Inflammatory macrophage treated with lipopolysaccharide for 4 hours (primary cell): ENCODE measurements at regions not wholly inside any gene's neighbourhood (a gene's known extent, or its start where the extent isn't known, plus 50 kb on each side); places are given as distances from the start of the nearest gene placed in this dataset.
A peak's percentile ranks its signal among the peaks of the same experiment; 100 is the strongest.
"Not testable (repeated sequence)": the region's sequence is repeated elsewhere in the genome, so short reads cannot be mapped to it uniquely, and the experiment has no call there.

Source experiments
- DNase-seq: peaks from one replicate; pipeline ENCODE4 v3.0.0-alpha.2; 2020

DNA sequence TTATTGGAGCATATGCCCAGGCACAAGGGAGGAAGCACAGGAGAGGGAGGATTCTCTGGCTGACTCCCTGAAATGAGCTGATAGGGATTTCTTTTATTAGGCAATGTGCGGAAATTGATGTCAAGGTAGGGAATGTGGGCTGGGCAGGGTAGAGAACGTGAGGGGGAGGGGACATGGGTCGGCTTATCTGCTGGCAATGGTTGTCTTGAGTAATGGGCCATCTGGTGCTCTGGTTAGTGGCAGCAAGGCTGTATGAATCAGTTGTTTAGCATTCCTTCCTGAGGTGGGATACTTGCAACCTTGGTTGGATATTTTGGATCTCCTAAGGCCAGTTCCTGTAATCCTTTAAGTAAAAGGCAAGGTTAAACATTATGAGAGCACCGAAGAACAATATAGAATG, 80.5 kb upstream of the ADORA2B start:
- DNase-seq, result not testable (repeated sequence)

DNA sequence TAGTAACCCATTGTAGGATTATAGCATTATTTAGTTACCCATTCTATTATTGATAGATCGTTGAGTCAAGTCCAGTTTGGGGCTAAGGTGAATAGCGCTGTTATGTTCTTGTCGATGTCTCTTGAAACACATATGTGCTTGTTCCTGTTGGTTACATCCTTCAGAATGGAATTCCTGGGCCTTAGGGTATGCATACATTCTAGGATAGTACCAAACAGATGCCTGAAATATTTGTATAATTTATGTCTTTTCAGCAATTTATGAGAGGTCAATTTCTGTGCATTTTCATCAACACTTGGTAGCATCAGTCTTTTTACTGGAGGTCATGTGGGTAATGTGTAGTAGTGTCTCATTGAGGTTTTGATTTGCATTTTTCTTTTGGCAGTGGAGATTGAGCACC, 78.9 kb upstream of the ADORA2B start:
- not testable (repeated sequence) for DNase-seq

DNA sequence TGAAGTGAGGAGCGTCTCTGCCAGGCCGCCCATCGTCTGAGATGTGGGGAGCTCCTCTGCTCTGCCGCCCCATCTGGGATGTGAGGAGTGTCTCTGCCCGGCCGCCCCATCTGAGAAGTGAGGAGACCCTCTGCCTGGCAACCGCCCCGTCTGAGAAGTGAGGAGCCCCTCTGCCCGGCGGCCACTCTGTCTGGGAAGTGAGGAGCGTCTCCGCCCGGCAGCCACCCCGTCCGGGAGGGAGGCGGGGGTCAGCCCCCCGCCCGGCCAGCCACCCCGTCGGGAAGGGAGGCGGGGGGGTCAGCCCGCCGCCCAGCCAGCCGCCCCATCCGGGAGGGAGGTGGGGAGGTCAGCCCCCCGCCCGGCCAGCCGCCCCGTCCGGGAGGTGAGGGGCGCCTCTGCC, 77.6 kb upstream of the ADORA2B start:
- not testable (repeated sequence) for DNase-seq

DNA sequence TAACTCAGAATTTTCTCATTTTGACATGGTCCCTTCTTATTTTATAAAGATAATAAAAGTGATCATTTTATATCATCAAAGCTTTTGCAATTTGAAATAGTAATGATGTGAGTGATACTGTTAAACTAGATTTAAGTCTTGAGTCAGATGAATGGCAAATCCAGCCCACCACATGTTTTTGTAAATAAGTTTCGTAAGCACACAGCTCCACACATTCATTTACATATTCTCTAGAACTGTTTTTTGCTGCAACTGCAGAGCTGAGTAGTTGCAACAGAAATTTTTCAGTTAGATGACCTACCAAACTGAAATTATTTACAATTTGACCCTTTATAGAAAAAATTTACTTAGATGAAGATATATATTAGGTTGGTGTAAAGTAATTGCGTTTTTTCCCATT, 75.1 kb upstream of the ADORA2B start:
- DNase-seq, result not testable (repeated sequence)

DNA sequence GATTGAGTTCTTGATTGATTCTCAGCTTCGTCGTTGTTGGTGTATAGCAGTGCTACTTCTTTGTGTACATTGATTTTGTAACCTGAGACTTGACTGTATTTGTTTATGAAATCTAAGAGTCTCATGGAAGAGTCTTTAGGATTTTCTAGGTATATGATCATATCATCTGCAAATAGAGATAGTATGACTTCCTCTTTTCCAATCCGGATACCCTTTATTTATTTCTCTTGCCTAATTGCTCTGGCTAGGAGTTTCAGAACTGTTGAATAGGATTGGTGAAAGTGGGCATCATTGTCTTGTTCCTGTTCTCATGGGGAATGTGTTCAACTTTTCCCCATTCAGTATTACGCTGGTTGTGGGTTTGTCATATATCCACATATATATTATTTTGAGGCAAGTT, 72.3 kb upstream of the ADORA2B start:
- DNase-seq, result peak; percentile 19

DNA sequence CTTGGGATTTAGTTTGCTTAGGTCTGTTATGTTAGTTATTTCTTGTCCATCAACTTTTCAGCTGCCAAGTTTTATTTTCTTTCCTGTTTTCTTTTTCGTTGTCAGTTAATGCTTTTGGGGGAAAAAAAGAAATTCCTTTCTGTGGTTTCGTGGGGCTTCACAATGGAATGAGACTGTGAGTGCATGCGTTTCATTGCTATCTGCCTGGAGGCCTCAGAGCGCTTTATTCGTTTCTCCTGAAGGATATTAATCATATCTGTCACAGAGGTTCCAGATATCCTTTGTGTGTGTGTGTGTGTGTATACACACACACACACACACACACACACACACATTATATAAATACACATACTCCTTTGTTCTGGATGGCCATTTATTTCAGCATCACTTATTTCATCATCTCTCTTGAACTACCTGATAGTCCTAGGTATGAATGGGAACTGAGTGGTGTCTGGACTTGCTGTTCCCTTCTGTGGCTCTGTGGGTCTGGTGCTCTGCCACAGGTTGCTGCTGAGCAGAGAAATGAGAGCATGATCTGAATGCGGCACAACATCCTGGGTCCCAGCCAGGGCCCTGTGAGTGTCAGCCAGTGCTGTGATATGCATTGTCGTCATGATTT, 66.9 kb upstream of the ADORA2B start:
- not testable (repeated sequence) for DNase-seq

DNA sequence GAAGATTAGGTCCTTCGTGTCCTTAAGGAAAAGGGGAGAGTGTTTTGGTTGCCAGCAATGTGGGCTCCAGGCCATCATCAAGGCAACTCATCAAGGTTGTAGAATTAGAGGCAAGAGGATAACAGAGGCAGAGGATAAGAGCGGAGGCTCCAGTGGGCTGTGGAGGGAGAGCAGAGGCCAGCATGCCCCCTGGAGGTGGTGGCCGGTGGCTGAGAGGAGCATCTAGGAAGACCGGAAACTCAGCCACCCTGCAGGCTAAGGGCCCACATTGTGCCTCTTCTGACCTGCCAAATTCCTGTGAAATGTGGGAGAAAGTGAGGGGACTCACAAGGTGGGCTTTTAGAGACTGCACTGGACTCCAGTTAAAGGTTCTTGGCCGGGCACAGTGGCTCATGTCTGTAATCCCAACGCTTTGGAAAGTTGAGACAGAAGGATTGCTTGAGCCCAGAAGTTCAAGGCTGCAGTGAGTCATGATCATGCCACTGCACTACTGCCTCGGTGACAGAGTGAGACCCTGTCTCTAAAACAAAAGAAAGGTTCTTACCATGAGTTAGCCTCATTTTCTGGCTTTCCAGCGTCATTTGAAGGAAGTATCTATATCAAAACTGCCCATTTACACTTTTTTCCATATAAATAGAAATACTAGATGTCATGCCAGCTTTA, 62.7 kb upstream of the ADORA2B start:
- DNase-seq, result peak; percentile 38

DNA sequence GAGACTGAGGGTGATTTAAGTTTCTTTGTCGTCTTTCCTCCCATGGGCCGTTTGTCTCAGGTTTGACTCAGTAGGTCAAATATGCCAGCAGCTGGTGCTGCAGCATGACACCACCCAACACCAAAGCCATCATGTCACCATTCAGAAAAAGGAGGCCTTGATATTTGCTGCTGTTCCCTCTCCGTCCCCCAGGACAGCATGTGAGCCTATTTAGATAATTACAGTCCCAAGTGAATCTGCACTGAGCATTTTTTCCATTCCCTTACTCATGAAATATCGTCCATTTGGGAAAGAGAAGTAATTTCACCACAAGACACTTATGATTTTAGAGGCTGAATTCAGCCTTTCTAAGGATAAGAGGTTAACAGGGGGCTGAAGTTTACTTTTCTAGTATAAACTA, 62.2 kb upstream of the ADORA2B start:
- DNase-seq, result peak; percentile 32

DNA sequence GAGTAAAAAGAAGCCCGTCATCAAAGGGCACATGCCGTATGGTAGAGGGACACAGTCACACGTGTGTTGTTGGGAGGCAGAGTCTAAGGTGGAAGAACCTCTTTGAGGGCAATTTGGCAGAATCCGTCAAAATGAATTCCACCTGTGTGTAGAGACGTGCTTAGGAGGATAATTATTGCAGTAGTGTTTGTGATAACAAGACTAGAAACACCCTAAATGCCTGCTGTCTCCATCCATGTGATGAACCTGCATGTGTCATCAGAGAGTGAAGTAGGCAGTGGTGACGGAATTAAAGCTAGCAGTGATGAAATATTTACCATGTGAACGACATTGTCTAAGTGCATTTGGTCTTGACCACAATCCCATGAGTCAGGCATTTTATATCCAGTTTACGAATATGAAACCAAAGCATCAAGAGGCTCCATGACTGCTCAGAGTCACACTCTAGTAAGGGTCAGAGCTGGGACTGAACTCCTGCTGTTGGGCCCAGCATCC, 61.3 kb upstream of the ADORA2B start:
- peak; percentile 98 for DNase-seq

DNA sequence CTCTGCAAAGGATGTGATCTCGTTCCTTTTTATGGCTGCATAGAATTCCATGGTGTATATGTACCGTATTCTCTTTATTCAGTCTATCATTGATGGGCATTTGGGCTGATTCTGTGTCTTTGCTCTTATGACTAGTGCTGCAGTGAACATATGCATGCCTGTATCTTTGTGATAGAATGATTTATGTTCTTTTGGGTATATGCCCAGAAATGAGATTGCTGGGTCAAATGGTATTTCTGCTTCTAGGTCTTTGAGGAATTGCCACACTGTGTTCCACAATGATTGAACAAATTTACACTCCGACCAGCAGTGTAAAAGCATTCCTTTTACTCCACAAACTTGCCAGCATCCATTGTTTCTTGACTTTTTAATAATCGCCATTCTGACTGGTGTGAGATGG, 60.2 kb upstream of the ADORA2B start:
- no peak for DNase-seq

DNA sequence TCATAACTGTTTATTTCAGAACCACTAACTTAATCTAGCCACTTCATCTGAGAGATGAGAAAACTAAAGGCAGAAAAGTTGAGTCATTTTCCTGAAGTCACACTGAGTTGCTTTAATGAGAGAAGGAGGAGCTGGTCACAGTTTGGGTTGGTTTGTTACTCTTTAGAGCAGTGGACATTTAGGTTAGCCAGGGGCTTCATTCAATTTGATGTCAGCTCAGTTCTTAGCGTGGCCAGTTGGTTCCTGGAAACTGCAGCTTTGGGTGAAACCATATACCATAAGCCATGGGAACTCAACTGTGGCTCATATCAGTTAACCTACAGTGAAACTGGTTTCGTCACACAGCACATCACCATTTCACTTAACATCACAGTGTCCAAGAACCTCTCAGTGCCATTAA, 59.2 kb upstream of the ADORA2B start:
- DNase-seq, result peak; percentile 27

DNA sequence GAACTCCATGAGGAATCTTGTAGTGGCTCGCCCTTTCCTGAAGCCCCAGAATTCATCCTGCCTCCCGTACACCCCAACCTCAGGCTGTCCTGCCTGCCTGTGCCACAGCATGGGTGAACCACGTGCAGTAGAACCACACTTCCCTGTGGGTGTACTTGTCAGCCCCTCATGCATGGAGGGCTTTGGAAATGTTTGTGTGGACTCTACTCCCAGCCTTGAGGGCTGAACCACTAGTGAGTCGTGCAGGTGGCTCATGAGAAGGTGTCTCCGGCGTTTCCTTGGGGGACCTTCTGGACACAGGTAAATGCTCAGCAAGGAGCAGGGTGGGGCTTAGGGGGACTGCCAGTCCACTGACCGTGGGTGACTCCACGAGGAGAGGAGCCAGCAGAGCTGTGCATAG, 58.7 kb upstream of the ADORA2B start:
- no peak for DNase-seq

DNA sequence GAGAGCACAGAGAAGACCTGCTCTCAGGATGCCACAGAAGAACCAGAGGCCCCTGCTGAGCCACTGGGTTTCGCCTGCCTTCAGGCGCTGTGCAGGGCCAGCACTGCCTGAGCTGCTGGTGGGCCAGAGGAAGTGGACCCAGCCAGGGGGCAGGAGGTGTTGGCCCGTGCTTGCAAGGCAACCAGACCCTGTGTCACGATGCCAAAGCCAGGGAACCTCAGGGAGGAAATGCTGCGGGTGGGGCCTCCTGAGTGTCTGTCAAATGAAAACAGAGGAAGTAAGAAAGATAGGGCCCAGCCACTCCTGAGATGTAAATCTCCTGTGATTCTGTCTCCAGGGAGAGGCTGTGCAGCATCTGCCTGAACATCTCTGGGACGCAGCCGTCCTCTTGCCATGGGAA, 58.1 kb upstream of the ADORA2B start:
- peak; percentile 36 for DNase-seq

DNA sequence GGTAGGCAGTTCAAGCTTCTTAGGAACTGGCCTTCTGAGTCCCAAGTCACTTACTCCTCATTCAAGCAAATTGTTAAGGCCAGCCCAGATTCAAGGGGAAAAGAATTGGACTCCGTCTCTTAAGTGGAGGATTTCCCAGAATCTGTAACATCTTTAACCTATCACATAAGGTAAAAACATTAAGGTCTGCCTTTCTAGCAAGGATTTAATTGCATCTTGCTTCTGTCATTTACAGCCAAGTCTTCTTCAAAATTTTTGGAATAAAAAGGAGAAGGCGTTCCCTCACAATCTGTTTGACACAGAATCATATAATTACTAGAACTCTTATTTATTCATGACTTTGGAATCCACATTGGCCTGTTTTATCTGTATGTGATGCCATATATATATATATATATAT, 56.5 kb upstream of the ADORA2B start:
- DNase-seq, result no peak

DNA sequence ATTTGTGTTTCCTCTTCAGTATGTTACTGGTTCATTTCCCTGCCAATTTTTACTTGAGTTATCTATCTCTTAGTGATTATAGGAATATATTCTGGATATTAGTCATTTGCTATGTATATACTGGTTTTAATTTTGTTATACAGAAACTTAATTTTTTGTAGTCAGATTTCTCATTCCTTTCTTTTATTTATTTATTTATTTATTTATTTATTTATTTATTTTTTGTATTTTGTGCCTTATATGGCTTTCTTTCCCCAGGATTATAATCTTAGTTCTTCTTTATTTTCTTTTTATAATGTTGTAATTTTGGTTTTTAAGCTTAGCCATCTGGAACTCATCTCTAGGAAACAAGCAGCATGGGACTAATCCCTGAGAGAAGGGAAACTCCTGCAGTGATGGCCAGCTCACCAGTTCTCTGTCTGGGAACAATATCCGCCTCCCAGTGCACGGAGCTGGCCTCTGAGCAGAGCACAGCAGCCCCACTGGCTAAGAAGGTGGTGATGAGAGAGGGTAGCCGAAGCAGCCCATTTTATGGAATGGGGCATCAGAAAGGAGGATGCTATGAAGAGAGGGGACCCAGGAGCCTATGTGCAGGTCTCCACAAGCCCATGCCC, 54.5 kb upstream of the ADORA2B start:
- DNase-seq, result no peak

DNA sequence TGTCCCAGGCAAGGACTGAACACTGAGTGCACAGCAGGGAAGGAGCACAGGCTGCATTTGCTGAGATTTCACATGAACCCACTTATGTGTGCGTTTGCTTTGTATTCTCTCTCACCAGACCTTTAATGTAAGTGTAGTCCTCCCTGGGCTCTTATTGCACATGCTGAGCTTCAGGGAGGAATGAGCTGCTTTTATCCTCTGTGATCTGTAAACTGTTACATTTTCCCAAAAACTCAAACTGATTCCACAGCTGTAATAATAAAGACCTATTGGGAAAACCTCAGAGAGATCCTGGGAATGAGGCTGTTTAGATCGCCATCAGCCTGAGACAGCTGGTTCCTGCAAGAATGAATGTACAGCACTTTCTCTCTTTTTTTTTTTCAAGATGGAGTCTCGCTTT, 53.6 kb upstream of the ADORA2B start:
- DNase-seq, result no peak

DNA sequence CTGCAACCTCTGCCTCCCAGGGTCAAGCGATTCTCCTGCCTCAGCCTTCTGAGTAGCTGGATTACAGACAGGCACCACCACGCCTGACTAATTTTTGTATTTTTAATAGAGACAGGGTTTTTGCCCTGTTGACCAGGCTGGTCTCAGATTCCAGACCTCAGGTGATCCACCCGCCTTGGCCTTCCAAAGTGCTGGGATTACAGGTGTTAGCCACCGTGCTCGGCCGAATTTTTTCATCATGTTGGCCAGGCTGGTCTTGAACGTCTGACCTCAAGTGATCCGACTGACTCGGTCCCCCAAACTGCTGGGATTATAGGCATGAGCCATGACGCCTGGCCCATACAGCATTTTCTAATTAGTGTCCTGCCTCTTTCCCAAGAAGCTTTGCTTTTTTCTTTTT, 52.7 kb upstream of the ADORA2B start:
- no peak for DNase-seq

DNA sequence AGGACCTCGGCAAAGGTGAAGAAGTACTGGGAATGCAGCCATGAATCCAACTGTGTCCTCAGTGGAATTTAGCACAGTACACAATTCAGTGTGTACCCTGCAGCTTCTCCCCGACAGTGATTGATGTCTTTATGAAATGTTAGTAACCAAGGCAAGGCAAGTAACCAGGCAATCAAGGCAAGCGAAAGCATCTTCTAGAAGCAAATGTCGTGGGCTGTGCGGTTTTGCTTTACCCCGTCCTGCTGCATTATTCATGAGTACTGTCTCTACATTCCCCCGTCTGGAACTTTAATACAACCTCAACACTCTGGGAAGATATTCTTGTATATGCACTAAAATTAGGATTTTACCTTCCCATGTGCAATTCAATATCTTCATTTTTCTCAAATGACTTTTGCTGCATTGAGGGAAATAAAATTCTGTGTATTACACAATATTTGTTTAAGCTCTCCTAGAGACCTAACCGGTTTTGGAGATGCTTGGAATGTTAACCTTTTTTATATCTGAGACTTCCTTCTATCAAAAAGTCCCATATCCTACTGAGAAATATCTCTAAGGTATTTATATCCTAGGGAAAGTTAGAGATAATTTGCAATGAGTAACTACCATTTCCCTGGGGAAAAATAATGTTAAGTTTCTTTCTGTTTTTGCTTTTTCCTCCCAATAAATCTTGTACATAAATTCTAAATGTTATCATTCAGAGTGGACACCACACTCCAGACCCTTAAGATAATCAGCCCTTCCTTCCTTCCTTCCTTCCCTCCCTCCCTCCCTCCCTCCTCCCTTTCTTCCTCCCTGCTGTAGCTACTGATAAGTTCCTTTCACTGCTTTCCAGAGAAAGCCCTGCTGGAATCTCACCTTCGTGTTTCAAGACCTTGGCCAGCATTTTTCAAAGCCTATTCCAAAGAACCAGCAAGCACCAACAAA, 51.9 kb upstream of the ADORA2B start:
- DNase-seq, result no peak

DNA sequence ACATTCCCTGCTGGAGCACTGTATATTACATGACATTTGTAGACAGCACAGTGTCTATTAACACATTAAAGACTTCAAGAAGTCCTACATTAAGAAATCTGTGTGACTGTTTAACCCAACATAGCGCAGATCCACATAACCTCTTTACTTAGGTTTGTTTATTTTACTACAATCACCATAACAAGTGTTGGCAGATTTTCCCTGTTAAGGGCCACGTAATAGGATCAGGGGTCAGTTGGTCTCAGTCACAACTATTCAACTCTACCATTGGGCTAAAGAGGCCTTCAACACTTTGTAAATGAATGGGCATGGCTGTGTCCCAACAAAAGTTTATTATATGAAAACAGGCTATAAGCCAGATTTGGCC, 51.3 kb upstream of the ADORA2B start:
- DNase-seq, result no peak

DNA sequence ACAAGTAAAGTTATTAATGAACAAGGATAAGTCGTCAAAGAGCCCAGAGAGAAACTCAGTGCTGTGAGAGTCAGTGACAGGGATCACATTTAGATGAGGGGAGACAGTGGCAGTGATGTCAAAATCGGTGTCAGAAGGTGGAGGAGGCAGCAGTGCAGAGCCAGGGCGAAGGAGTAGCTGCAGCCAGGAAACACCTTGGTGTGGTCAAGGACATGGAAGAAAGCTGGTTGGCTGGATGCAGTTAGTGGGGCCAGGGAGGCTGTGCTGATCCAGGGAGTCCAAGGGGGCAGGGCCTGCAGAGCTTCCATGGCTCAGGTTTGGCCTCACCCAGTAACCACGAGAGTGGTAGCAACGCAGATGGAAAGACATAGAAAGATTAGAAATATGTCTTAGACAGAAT, 50.7 kb upstream of the ADORA2B start:
- DNase-seq, result no peak

DNA sequence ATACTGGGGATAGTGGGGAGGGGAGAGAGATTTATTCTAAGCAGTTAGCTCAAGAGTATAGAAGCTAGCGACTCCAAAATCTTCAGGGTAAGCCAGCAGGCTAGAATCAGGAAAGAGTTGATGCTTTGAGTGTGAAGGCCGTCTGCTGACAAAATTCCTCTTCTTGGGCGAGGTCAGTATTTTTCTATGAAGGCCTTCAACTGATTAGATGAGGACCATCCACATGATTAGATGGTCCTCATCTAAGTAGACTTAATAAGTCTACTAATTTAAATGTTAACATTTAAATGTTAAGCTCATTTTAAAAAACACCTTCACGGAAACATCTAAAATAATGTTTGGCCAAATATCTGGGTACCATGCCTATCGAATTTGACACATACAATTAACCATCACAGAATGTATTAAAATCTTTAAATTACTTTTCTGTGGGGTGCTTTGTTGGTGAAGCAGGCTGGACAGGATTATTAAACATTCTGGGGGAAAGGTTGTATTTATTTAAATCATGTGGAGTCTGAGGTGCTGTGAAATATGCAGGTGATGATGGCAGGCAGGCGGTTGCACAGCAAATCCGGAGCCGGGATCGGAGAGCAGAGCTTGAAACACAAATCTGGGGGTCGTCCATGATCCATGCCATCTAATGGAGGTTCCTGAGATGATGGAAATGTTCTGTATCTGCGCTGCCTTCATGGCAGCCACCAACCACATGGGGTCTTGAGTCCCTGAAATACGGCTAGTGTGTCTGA, 49.8 kb upstream of the ADORA2B start:
- no peak for DNase-seq
